Mucosa of descending colon (tissue), 3 donors: ENCODE measurements at regions not wholly inside any gene's neighbourhood (a gene's known extent, or its start where the extent isn't known, plus 50 kb on each side); places are given as distances from the start of the nearest gene placed in this dataset.

Experiments
- ATAC-seq: fragments of 200-7000 bp; cut with Tn5 transposase; one replicate; pipeline ENCODE4 v1.9.1; 2020; ENCODE audit warnings: mild to moderate bottlenecking, moderate library complexity
- DNase-seq, 3 donors: peaks; one replicate each; pipeline ENCODE4 v3.0.0-alpha.2; 2020
- H3K36me3 ChIP-seq: fragments of 200-600 bp; one replicate; pipeline ENCODE4 v1.8.0; 2021; ENCODE audit warnings: low read depth, mild to moderate bottlenecking
- H3K4me1 ChIP-seq: fragments of 200-600 bp; one replicate; pipeline ENCODE4 v1.8.0; 2021; ENCODE audit warnings: low read depth, mild to moderate bottlenecking
- H3K4me3 ChIP-seq: fragments of 200-600 bp; one replicate; pipeline ENCODE4 v1.8.0; 2021; ENCODE audit warnings: mild to moderate bottlenecking
- H3K9me3 ChIP-seq: fragments of 200-600 bp; one replicate; pipeline ENCODE4 v1.8.0; 2021; ENCODE audit warnings: mild to moderate bottlenecking
- CTCF ChIP-seq: fragments of 200-600 bp; IDR thresholded peaks from one replicate; pipeline ENCODE4 v1.8.0; 2022; ENCODE audit warnings: antibody characterized with exemption, mild to moderate bottlenecking
- intact Hi-C, 2 donors: fragments of 100-400 bp; cut with DNase I in 1 of 2; cut with micrococcal nuclease in 1 of 2; formaldehyde crosslinking; loops; one replicate each; pipeline versions ENCODE4 v1.11.0 to v1.11.1; 2022; cut with DNase I, micrococcal nuclease
- donor health status: DM: no; HTN: no; CAD: no; lungs with moderate emphysema.
- donor health status: DM: no; HTN: no; CAD: no.
- donor health status: DM: no; HTN: yes; CAD: no.

- H3K9me3 ChIP-seq: no peaks in the 10 kb centered on the region
- ATAC-seq: no peak
- no peaks in the 10 kb centered on the region for H3K4me1 ChIP-seq
- no peaks in the 10 kb centered on the region for H3K36me3 ChIP-seq
- intact Hi-C loops: no loop called here
- H3K4me3 ChIP-seq: no peak overlapping the region
- TF ChIP-seq CTCF: no peak
- DNase-seq: no peak
These were observed 1099.1 kb upstream of the ATXN8OS start for GRCh38 chr13:69008499-69008898.

GRCh38 chr13:68998056-68998455 lies 1109.6 kb upstream of the ATXN8OS start:
- H3K4me3 ChIP-seq: no peak overlapping the region
- ATAC-seq (no peak), DNase-seq (no peak)
- H3K9me3 ChIP-seq: peaks cover 9% of the 10 kb centered on the region
- TF ChIP-seq CTCF: no peak
- H3K4me1 ChIP-seq: no peaks in the 10 kb centered on the region
- intact Hi-C loops: no loop called here
- no peaks in the 10 kb centered on the region for H3K36me3 ChIP-seq

- intact Hi-C loops: no loop called here
- TF ChIP-seq CTCF: no peak
- ATAC-seq (no peak), DNase-seq (no peak)
- Histone ChIP-seq H3K9me3 (peaks cover 5% of the 10 kb centered on the region), H3K4me1 (no peaks in the 10 kb centered on the region), H3K36me3 (no peaks in the 10 kb centered on the region), H3K4me3 (no peak overlapping the region)
These were observed 1111.0 kb upstream of the ATXN8OS start for GRCh38 chr13:68996668-68997025.

GRCh38 chr13:68995972-68996667 lies 1111.5 kb upstream of the ATXN8OS start:
- TF ChIP-seq CTCF: no peak

GRCh38 chr13:68993154-68993553 lies 1114.5 kb upstream of the ATXN8OS start:
- Histone ChIP-seq H3K9me3 (no peaks in the 10 kb centered on the region), H3K4me3 (no peak overlapping the region), H3K36me3 (no peaks in the 10 kb centered on the region), H3K4me1 (no peaks in the 10 kb centered on the region)
- intact Hi-C loops: no loop called here
- DNase-seq (no peak), ATAC-seq (no peak)
- no peak for TF ChIP-seq CTCF

More at GRCh38 chr13:68995972-68996667, 1111.5 kb upstream of the ATXN8OS start:
- Histone ChIP-seq H3K4me3 (no peak overlapping the region), H3K4me1 (no peaks in the 10 kb centered on the region), H3K9me3 (no peaks in the 10 kb centered on the region), H3K36me3 (no peaks in the 10 kb centered on the region)
- intact Hi-C loops: no loop called here
- ATAC-seq (no peak), DNase-seq (no peak)

DNA sequence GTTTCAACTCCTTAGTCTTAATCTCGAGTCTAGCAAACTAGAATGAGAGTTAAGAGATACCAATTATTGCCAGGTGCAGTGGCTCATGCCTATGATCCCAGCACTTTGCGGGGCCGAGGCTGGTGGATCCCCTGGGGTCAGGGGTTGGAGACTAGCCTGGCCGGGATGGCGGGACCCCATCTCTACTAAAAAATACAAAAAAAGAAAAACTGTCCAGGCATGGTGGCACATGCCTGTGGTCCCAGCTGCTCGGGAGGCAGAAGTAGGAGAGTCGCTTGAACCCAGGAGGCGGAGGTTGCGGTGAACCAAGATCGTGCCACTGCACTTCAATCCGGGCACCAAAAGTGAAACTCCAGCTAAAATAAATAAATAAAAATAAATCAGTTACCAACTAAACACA lies 1119.5 kb upstream of the ATXN8OS start:
- no peak for ATAC-seq
- intact Hi-C loops: no loop called here
- no peaks in the 10 kb centered on the region for H3K9me3 ChIP-seq
- H3K36me3 ChIP-seq: no peaks in the 10 kb centered on the region
- no peak overlapping the region for H3K4me3 ChIP-seq
- no peaks in the 10 kb centered on the region for H3K4me1 ChIP-seq
- no peak for TF ChIP-seq CTCF
- DNase-seq: peak in 1 of 3 donors; percentile 22
